ENCODE measurements at regions not wholly inside any gene's neighbourhood (a gene's known extent, or its start where the extent isn't known, plus 50 kb on each side); places are given as distances from the start of the nearest gene placed in this dataset.

GRCh38 chr18:53795610-53796009 lies 428.9 kb downstream of the MBD2 start:
- Histone ChIP-seq H3K9me3 (ENCODE audit: insufficient read depth, low read length) (no peaks in the 10 kb centered on the region), H2AFZ (ENCODE audit: low read depth, low read length, severe bottlenecking) (no peak overlapping the region), H4K20me1 (ENCODE audit: low read depth, low read length) (no peaks in the 10 kb centered on the region), H3K4me3 (ENCODE audit: insufficient read depth, low read length, poor library complexity, severe bottlenecking) (no peak overlapping the region), H3K79me2 (ENCODE audit: insufficient read depth, low read length) (no peaks in the 10 kb centered on the region), H3K27ac (ENCODE audit: low read depth, low read length) (no peak overlapping the region), H3K9ac (ENCODE audit: low read length) (no peak overlapping the region), H3F3A (ENCODE audit: insufficient read depth) (no peaks in the 10 kb centered on the region), H3K36me3 (ENCODE audit: low read length) (no peaks in the 10 kb centered on the region), H3K4me2 (ENCODE audit: low read depth, low read length, poor library complexity, severe bottlenecking) (no peak overlapping the region), H3K9me2 (replicated peaks; ENCODE audit: insufficient read depth, low read length) (no peaks in the 10 kb centered on the region; the same call in 1 of the 2 replicates), H3K27me3 (ENCODE audit: low read length) (no peaks in the 10 kb centered on the region)
- no peak for TF ChIP-seq CTCF (IDR thresholded peaks at IDR 0.05; ENCODE audit: insufficient read depth, low read length, poor library complexity, severe bottlenecking)

GRCh38 chr18:53795061-53795460 lies 429.4 kb downstream of the MBD2 start:
- no peaks in the 10 kb centered on the region; the same call in 1 of the 2 replicates for H3K9me2 ChIP-seq (replicated peaks; ENCODE audit: insufficient read depth, low read length)
- H3K4me2 ChIP-seq (ENCODE audit: low read depth, low read length, poor library complexity, severe bottlenecking): no peak overlapping the region
- H2AFZ ChIP-seq (ENCODE audit: low read depth, low read length, severe bottlenecking): no peak overlapping the region
- H3K27me3 ChIP-seq (ENCODE audit: low read length): no peaks in the 10 kb centered on the region
- no peaks in the 10 kb centered on the region for H3K79me2 ChIP-seq (ENCODE audit: insufficient read depth, low read length)
- no peaks in the 10 kb centered on the region for H3K9me3 ChIP-seq (ENCODE audit: insufficient read depth, low read length)
- no peaks in the 10 kb centered on the region for H4K20me1 ChIP-seq (ENCODE audit: low read depth, low read length)
- H3K9ac ChIP-seq (ENCODE audit: low read length): no peak overlapping the region
- TF ChIP-seq CTCF (IDR thresholded peaks at IDR 0.05; ENCODE audit: insufficient read depth, low read length, poor library complexity, severe bottlenecking): no peak
- TF ChIP-seq EZH2phosphoT487 (conservative IDR thresholded peaks at IDR 0.05; ENCODE audit: low read length): no peak
- H3K36me3 ChIP-seq (ENCODE audit: low read length): no peaks in the 10 kb centered on the region
- H3K4me3 ChIP-seq (ENCODE audit: insufficient read depth, low read length, poor library complexity, severe bottlenecking): no peak overlapping the region
- H3K27ac ChIP-seq (ENCODE audit: low read depth, low read length): no peak overlapping the region
- H3F3A ChIP-seq (ENCODE audit: insufficient read depth): no peaks in the 10 kb centered on the region

GRCh38 chr18:53792762-53793161 lies 431.7 kb downstream of the MBD2 start:
- H2AFZ ChIP-seq (ENCODE audit: low read depth, low read length, severe bottlenecking): no peak overlapping the region
- H3K4me2 ChIP-seq (ENCODE audit: low read depth, low read length, poor library complexity, severe bottlenecking): no peak overlapping the region
- no peaks in the 10 kb centered on the region; the same call in 1 of the 2 replicates for H3K9me2 ChIP-seq (replicated peaks; ENCODE audit: insufficient read depth, low read length)
- no peaks in the 10 kb centered on the region for H3K27me3 ChIP-seq (ENCODE audit: low read length)
- no peak overlapping the region for H3K9ac ChIP-seq (ENCODE audit: low read length)
- no peak overlapping the region for H3K4me3 ChIP-seq (ENCODE audit: insufficient read depth, low read length, poor library complexity, severe bottlenecking)
- no peaks in the 10 kb centered on the region for H3K9me3 ChIP-seq (ENCODE audit: insufficient read depth, low read length)
- no peak overlapping the region for H3K27ac ChIP-seq (ENCODE audit: low read depth, low read length)
- H3K79me2 ChIP-seq (ENCODE audit: insufficient read depth, low read length): no peaks in the 10 kb centered on the region
- no peaks in the 10 kb centered on the region for H3K36me3 ChIP-seq (ENCODE audit: low read length)
- no peaks in the 10 kb centered on the region for H4K20me1 ChIP-seq (ENCODE audit: low read depth, low read length)
- TF ChIP-seq EZH2phosphoT487 (conservative IDR thresholded peaks at IDR 0.05; ENCODE audit: low read length) (no peak), CTCF (IDR thresholded peaks at IDR 0.05; ENCODE audit: insufficient read depth, low read length, poor library complexity, severe bottlenecking) (no peak)
- no peaks in the 10 kb centered on the region for H3F3A ChIP-seq (ENCODE audit: insufficient read depth)

All from SU-DHL-6 (cell line).